Stimulated activated CD4-positive, alpha-beta T cell treated with anti-CD3 and anti-CD28 coated beads, Interleukin-2, amount 100 ng/mL, for 24 hours (primary cell): ENCODE measurements at regions not wholly inside any gene's neighbourhood (a gene's known extent, or its start where the extent isn't known, plus 50 kb on each side); places are given as distances from the start of the nearest gene placed in this dataset.

ENCODE experiments used
- DNase-seq, 2 donors: peaks; one replicate each; pipeline ENCODE4 v3.0.0-alpha.2; 2020

DNA sequence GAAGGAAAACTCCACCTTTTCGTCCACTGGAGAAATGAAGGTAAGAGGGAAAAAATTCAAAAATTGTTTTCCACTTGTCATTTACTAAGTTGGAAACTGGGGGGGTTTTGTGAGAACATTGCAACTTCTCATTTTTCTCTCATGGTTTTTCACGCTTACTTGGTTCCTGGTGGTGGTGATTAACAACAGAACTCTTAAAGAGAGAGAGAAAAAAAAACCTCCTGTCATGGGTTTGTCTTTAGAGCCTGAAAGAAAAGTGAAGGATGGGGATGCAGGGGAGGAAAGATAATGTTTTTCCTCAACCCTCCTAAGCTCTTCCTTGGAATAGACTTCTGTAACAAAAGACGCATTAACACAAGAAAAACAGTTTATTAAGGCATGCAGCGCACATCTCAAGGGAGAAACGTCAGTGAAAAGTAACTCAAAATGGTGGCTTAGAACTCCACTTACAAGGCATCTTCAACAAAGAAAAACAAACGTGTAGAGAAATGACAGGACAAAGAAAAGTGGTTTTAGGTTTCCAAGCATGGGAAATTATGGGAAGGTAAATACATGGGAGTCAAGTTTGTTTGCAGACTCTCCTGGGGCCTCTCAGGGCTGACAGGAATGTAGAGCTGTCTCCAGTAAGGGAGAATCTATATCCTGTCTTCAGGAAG, 81.9 kb upstream of the ATF7IP start:
- DNase-seq: no peak

DNA sequence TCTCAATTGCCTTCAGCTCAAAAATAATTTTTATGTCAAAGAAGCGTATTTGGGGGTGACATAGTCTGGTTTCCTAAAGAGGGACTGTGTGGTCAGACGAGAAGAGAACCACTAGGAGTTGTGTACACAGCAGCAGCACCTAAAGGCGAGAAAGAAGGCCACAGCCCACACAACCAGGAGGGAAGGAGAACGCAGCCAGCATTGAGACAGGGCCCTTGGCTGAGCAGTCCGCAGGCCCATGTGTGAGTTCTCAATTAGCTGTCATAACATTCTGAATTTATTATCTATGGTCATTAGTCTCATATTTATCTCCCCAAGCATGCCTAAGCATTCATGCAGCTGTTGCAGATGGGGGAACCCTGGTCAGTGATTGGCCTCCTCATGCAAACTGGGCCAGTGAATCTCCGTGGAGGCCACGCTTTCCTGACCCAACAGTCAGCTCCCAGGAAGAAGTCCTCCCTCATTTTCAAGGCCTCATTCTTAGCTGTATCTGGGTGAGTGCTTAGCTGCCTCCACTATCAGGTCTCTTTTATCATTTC, 81.2 kb upstream of the ATF7IP start:
- no peak for DNase-seq

DNA sequence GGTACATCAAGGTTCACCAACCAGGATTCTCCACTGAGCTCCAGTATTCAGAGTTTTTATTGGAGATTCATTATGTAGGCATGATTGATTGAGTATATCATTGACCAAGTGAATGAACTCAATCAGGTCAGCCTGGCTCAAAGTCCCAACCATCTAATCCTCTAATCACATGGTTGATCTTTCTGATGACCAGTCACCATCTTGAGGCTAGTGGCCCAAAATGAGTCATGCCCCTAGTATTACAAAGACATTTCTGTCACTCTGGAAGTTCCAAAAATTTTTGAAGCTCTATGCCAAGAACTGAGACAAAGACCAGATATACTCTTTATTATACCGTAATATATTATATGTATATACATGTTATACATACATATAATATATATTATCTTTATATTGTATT, 75.9 kb upstream of the ATF7IP start:
- no peak for DNase-seq

DNA sequence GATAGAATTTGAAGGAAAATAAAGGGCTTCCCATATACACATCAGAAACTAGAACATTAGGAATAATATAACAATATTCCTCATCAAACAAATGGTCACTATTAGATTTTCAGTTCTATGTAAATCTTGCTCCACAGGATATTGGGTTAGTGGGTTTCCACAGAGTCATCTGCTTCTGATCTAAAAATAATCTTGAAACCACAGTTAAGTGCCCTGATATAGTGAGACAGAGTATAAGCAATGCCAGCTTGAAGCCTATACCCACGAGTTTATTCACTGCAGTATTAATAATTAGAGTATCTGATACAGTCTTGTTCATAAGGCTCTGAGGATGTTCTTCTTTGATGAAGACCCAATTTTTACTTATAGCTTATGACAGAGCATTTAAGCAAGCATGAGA, 74.5 kb upstream of the ATF7IP start:
- DNase-seq: no peak

DNA sequence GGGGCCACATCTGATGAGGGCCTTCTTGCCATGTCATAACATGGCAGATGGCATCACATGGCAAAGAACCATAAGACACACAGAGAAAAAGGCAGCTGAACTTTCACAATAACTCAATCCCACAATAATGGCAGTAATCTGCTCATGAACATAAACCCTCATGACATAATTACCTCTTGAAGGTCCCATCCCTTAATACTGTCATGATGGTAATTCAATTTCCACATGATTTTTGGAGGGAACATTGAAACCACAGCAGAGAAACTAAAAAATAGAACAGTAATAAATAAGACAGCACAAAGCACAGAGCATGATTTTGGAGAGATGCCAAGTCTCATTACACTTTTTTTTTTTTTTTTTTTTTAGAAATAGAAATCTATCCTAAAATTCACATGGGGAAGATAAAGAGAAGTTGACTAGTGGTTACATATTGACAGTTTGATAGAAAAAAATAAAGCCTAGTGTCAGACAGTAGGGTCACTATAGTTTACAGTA, 61.8 kb upstream of the ATF7IP start:
- no peak for DNase-seq

DNA sequence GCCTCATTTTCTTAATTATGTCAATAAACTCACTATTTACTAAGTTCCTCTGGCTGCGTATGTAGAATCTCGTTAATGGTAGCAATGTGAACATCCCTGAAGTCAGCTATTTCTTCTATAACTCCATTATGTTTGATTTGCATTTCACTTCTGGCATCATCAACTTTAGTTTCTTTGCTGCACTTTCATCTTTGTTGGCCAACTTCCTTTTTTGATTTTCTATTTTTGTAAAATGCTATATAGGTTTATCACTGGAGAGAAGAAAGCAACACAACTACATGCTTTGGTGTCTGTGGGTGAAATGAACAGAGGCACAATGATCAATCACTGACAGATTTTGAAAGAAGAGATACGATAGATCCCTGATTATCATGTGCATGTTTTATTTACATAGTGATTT, 58.5 kb upstream of the ATF7IP start:
- no peak for DNase-seq

DNA sequence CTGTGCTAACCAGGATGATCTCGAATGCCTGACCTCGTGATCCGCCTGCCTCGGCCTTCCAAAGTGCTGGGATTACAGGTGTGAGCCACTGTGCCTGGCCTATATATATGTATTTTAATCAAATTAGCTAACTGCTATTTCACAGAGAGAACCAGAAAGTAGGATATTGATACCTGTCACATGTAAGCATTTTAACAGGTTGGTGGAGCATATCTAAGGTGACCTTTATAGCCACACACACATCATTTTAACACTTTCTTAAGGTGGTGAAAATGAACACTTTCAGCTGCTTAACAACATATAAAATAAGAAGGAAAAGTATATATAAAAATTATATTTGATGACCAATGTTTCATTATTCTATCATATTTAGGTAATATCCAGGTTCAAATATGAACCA, 57.0 kb upstream of the ATF7IP start:
- no peak for DNase-seq

DNA sequence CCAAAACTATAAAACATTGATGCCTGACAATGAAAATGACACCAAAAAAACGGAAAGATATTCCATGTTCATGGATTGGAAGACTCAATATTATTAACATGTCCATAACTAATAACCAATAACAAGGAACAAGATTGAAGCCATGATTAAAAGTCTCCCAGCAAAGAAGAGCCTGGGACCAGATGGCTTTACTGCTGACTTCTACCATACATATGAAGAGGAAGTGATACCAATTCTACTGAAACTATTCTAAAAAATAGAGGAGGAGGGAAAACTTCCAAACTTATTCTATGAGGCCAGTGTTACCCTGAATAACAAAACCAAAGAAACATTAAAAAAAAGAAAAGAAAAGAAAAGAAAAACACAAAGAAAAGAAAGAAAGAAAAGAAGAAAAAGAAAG, 54.6 kb upstream of the ATF7IP start:
- no peak for DNase-seq

DNA sequence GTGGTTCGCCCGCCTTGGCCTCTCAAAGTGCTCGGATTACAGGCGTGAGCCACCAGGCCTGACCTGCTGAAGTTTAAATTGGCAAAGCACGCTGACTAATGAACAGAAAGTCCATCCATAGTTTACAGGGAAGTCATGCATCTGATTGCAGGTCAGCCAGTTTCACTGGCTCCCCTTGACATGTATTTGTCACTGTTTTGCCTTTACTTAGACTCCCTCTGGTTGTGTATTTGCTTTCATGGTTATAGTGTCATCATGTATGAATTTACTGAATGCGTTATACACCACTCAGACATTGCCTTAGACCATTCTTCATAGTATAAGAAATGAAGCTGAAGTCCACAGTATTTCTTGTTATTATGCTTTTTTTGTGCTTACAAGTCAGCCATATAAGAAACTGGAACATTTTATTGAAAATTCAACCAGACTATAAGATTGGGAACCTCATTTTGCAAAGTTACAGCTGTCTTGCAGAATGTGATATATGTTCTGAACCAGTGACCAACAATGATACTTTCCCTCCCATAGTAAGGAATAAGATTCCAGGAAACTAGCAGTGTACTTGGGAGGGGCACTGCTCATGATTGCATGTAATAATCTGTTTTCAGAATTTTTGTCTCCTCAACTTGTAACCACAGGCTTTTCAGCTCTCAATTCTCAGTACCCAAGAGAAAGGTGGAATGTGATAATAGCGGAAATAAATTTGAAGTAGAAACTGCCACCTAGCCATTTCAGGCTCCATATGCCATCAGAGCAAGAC, 51.9 kb upstream of the ATF7IP start:
- no peak for DNase-seq

DNA sequence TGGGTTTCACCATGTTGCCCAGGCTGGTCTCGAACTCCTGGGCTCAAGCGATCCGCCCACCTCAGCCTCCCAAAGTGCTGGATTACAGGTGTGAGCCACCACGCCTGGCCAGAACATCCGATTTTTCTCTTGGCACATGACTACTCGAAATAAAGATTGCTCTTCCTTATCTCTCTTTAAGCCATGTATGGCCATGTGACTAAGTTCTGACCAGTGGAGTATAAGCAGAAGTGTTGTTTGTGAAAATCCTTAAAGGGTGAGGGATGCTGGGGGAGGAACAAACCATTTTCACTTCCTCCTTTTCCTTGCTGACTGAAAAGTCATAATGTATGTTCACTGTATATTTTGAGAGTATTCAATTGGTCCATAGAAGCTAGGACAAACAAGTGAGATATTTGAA, 50.7 kb upstream of the ATF7IP start:
- no peak for DNase-seq

DNA sequence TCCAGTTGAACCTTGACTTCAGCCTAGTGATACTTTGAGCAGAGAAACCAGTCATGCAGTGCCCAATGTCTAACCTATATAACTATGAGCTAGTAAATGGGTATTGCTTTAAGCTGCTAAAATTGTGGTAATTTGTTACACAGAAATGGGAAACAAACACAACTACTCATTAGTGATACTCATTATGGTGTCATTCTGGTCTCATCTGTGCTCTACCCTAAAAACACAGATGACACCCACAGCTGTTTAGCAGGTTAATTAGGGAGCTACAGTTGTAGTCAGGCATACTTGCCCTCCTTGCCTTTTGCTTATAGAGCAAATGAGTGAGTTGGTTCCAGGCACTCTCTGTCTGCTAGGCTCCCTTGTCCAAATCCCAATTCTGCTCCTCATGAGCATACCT, 50.0 kb upstream of the ATF7IP start:
- no peak for DNase-seq
